MCF 10A (cell line): ENCODE measurements at regions not wholly inside any gene's neighbourhood (a gene's known extent, or its start where the extent isn't known, plus 50 kb on each side); places are given as distances from the start of the nearest gene placed in this dataset.

Experiments used
- BruUV-seq: library from RNA; stranded (reverse); fragments of 400-500 nt; replicated peaks from 2 replicates; lab custom pipeline; 2021; lab: Mats Ljungman, UMichigan
- CTCF ChIA-PET: fragments of 300-600 bp; sonication (Branson Sonifier 250); formaldehyde crosslinking; extraction: SDS; loops from one replicate; lab custom pipeline; 2021; ENCODE audit warnings: antibody characterized with exemption, inconsistent platforms; lab: Yijun Ruan, JAX
- POLR2A ChIA-PET: fragments of 300-600, 350-650 bp; sonication (Branson Sonifier 250); formaldehyde crosslinking; extraction: SDS; loops from one replicate; lab custom pipeline; 2020; ENCODE audit warnings: antibody characterized with exemption, inconsistent platforms; lab: Yijun Ruan, JAX
- DNase-seq: peaks from one replicate; pipeline ENCODE4 v3.0.0-alpha.2; 2018; ENCODE audit not compliant: unreplicated experiment
- H3K27ac Mint-ChIP-seq: one replicate; pipeline ENCODE4 v1.8.0; 2022; ENCODE audit warnings: mild to moderate bottlenecking, low read depth, mixed read lengths; ENCODE audit not compliant: unreplicated experiment
- H3K27me3 Mint-ChIP-seq: one replicate; pipeline ENCODE4 v1.8.0; 2022; ENCODE audit warnings: mixed read lengths; ENCODE audit not compliant: insufficient read depth, unreplicated experiment
- H3K36me3 Mint-ChIP-seq: one replicate; pipeline ENCODE4 v1.8.0; 2022; ENCODE audit warnings: mild to moderate bottlenecking, moderate library complexity, mixed read lengths; ENCODE audit not compliant: insufficient read depth, unreplicated experiment
- H3K4me1 Mint-ChIP-seq: one replicate; pipeline ENCODE4 v1.8.0; 2022; ENCODE audit warnings: mixed read lengths; ENCODE audit not compliant: insufficient read depth, unreplicated experiment
- H3K4me3 Mint-ChIP-seq: one replicate; pipeline ENCODE4 v1.8.0; 2022; ENCODE audit warnings: mild to moderate bottlenecking, moderate library complexity, mixed read lengths; ENCODE audit not compliant: unreplicated experiment
- H3K9me3 Mint-ChIP-seq: one replicate; pipeline ENCODE4 v1.8.0; 2022; ENCODE audit warnings: mixed read lengths; ENCODE audit not compliant: unreplicated experiment
- intact Hi-C: fragments of 100-400 bp; cut with micrococcal nuclease; formaldehyde crosslinking; loops from 2 replicates; pipeline ENCODE4 v1.14.1; 2022
- TF ChIP-seq, protein P1 (sequence below): fragments of 200-600 bp; IDR thresholded peaks from one replicate; pipeline ENCODE4 v1.8.0; 2022; ENCODE audit warnings: antibody characterized with exemption, mild to moderate bottlenecking; ENCODE audit not compliant: unreplicated experiment

DNA sequence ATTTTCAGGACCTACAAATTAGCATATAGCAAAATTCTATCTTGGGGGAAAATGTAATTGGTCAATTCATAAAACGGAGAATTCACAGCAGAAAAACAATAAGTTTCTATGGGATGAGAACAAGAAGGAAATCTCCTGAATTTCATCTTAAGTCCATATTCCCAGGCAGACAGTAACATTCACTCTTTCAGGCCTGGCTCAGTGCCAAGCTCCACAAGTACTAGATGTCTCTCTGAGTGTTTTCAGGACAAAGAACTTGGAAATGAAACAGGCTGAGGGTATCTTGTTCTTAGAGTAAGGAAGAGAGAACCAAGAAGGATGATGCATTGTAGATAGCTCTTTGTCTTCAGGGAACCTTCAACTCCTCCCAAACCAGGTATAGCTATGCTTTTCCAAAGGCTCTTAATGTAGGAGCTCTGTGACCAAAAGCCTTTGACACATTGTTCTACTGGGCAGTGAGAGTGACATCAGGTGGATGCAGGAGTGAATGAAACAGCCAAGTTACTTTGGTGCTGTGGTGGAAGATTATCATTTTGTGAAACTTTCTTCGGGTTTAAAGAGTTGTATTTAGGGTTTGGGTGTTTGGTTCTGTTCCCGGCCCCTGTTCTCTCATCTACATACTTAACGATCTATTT lies 298.3 kb downstream of the GPATCH2 start:
- CTCF ChIA-PET: interaction anchor here (0.6 to 3.7 kb wide), 10 partner anchors 9 to 1329 kb away, joined by 3 to 18 read pairs (median 3); no protein-coding TSS in a partner anchor
- Mint-ChIP-seq H3K9me3 (no peaks in the 10 kb centered on the region), H3K4me1 (no peaks in the 10 kb centered on the region)

DNA sequence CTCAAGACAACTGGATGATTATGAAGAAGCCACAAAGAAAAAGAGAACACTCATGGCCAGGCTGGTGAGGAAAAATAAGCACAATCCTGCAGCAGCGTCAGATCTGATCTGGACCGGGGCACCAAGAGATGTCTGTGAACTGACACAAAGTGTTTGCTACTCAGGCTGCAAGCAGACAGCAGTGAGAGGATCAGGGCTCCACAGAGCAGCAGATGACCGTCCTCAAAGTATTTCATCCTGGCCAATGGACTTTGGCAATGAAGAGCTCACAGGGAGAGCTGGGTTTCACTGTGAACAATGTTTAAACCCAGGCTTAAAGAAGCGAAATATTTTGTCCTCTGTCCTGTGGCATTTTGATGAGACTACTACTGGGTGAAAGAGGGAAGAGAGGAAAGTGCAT lies 299.2 kb downstream of the GPATCH2 start:
- Mint-ChIP-seq H3K4me1 (no peaks in the 10 kb centered on the region), H3K36me3 (no peaks in the 10 kb centered on the region), H3K27ac (no peak overlapping the region), H3K27me3 (no peaks in the 10 kb centered on the region), H3K4me3 (no peak overlapping the region), H3K9me3 (no peaks in the 10 kb centered on the region)
- POLR2A ChIA-PET: interaction anchor here (0.6 kb wide), 1 partner anchor 1464 kb away, joined by 3 read pairs; no protein-coding TSS in a partner anchor
- no peak for DNase-seq
- TF ChIP-seq, protein P1, sequence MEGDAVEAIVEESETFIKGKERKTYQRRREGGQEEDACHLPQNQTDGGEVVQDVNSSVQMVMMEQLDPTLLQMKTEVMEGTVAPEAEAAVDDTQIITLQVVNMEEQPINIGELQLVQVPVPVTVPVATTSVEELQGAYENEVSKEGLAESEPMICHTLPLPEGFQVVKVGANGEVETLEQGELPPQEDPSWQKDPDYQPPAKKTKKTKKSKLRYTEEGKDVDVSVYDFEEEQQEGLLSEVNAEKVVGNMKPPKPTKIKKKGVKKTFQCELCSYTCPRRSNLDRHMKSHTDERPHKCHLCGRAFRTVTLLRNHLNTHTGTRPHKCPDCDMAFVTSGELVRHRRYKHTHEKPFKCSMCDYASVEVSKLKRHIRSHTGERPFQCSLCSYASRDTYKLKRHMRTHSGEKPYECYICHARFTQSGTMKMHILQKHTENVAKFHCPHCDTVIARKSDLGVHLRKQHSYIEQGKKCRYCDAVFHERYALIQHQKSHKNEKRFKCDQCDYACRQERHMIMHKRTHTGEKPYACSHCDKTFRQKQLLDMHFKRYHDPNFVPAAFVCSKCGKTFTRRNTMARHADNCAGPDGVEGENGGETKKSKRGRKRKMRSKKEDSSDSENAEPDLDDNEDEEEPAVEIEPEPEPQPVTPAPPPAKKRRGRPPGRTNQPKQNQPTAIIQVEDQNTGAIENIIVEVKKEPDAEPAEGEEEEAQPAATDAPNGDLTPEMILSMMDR: no peak
- no TSS peak for BruUV-seq
- intact Hi-C loops: loop anchor here (5.0 to 10.0 kb wide), 4 partner anchors 369 to 841 kb away; no protein-coding TSS in a partner anchor
- CTCF ChIA-PET: interaction anchor here (0.6 to 3.7 kb wide), 9 partner anchors 8 to 1358 kb away, joined by 3 to 18 read pairs (median 3); no protein-coding TSS in a partner anchor

More for the DNA sequence above, 298.3 kb downstream of the GPATCH2 start:
- no peaks in the 10 kb centered on the region for H3K27me3 Mint-ChIP-seq
- H3K4me3 Mint-ChIP-seq: no peak overlapping the region
- H3K27ac Mint-ChIP-seq: no peak overlapping the region
- POLR2A ChIA-PET: interaction anchor here (0.7 kb wide), 1 partner anchor 428 kb away, joined by 3 read pairs; no protein-coding TSS in a partner anchor
- peak; percentile 39 for DNase-seq
- TF ChIP-seq, protein P1: no peak
- H3K36me3 Mint-ChIP-seq: no peaks in the 10 kb centered on the region
- no TSS peak for BruUV-seq
- intact Hi-C loops: loop anchor here (5.0 to 10.0 kb wide), 4 partner anchors 370 to 840 kb away; no protein-coding TSS in a partner anchor

DNA sequence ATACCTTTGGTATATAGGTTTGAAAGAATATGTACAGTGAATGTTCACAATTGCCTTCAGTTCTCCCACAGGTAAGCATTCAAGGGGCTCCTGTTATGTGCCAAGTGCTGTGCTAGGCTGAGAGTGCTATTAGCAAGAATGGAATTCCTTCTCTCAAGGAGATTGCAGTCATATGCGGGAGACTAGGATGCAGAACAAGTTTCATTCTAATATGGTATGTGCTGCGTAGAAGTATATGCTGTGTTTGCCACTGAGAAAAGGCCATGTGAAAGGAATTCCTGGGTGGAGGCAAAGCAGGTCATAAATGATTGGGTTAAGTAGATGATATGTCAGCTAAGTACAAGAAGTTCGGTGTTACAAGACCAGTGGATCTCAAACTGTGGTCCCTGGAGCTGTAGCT lies 303.0 kb downstream of the GPATCH2 start:
- DNase-seq: no peak
- Mint-ChIP-seq H3K4me1 (peaks cover 5% of the 10 kb centered on the region), H3K27me3 (no peaks in the 10 kb centered on the region), H3K4me3 (no peak overlapping the region), H3K36me3 (no peaks in the 10 kb centered on the region), H3K9me3 (no peaks in the 10 kb centered on the region), H3K27ac (no peak overlapping the region)
- intact Hi-C loops: no loop called here
- TF ChIP-seq, protein P1: no peak
- CTCF ChIA-PET: interaction anchor here (0.5 to 1.7 kb wide), 4 partner anchors 9 to 577 kb away, joined by 3 to 5 read pairs (median 4); no protein-coding TSS in a partner anchor
- no TSS peak for BruUV-seq
- POLR2A ChIA-PET: no interaction called here

DNA sequence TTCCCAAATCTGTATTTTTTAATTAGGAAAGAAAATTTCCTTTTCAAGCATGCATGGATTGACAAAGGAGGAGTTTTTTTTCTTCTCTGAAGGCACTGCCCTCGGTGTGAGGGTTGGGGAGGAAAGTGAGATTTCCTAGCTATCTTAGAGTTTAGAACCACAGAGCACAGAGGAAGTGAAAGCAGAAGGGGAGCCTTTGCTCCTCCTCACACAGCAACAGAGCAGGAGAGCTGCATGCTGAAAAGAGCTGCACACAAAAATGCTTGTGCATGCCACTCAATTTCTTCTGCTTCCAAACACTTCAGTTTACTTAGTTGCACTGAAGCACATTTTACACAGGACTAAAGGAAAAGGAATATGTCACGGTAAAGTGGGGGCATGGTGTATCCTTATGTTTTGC lies 308.1 kb downstream of the GPATCH2 start:
- ChIA-PET POLR2A (interaction anchor here (0.7 kb wide), 1 partner anchor 57 kb away, joined by 3 read pairs; no protein-coding TSS in a partner anchor), CTCF (interaction anchor here (0.6 to 1.2 kb wide), 3 partner anchors 43 to 694 kb away, joined by 3 read pairs; no protein-coding TSS in a partner anchor)
- no peak overlapping the region for H3K27ac Mint-ChIP-seq
- intact Hi-C loops: no loop called here
- H3K9me3 Mint-ChIP-seq: no peaks in the 10 kb centered on the region
- no TSS peak for BruUV-seq
- DNase-seq: no peak
- peaks cover 5% of the 10 kb centered on the region for H3K4me1 Mint-ChIP-seq
- peaks cover 18% of the 10 kb centered on the region for H3K27me3 Mint-ChIP-seq
- no peaks in the 10 kb centered on the region for H3K36me3 Mint-ChIP-seq
- no peak overlapping the region for H3K4me3 Mint-ChIP-seq
- TF ChIP-seq, protein P1: no peak
